ENCODE measurements at regions not wholly inside any gene's neighbourhood (a gene's known extent, or its start where the extent isn't known, plus 50 kb on each side); places are given as distances from the start of the nearest gene placed in this dataset.
A peak's percentile ranks its signal among the peaks of the same experiment; 100 is the strongest.

DNA sequence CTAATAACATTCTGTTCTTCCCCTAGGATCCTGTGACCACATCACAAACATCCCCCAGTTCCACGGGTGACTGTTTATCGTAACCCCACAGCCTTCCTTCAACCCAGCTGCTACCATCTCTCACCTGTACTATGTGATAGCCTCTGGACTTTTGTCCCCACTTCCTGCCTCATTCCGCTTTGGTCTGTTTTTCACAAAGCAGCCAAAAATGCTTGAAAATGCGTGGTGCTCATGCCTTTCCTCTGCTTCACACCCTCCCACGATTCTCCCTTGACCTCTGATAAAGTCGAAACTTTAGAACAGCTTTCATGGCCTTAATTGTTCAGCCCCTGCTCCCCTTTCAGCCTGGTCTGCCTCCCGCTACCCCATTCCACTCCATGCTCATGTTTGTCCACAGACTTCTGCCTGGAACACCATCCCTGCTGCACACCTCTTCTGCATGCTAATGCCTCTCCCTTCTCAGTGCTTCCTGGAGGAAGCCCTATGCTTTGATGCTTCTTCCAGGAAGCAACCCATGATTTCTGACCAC lies 165.6 kb downstream of the PLPP3 start (continued):
- TF ChIP-seq, protein P1, sequence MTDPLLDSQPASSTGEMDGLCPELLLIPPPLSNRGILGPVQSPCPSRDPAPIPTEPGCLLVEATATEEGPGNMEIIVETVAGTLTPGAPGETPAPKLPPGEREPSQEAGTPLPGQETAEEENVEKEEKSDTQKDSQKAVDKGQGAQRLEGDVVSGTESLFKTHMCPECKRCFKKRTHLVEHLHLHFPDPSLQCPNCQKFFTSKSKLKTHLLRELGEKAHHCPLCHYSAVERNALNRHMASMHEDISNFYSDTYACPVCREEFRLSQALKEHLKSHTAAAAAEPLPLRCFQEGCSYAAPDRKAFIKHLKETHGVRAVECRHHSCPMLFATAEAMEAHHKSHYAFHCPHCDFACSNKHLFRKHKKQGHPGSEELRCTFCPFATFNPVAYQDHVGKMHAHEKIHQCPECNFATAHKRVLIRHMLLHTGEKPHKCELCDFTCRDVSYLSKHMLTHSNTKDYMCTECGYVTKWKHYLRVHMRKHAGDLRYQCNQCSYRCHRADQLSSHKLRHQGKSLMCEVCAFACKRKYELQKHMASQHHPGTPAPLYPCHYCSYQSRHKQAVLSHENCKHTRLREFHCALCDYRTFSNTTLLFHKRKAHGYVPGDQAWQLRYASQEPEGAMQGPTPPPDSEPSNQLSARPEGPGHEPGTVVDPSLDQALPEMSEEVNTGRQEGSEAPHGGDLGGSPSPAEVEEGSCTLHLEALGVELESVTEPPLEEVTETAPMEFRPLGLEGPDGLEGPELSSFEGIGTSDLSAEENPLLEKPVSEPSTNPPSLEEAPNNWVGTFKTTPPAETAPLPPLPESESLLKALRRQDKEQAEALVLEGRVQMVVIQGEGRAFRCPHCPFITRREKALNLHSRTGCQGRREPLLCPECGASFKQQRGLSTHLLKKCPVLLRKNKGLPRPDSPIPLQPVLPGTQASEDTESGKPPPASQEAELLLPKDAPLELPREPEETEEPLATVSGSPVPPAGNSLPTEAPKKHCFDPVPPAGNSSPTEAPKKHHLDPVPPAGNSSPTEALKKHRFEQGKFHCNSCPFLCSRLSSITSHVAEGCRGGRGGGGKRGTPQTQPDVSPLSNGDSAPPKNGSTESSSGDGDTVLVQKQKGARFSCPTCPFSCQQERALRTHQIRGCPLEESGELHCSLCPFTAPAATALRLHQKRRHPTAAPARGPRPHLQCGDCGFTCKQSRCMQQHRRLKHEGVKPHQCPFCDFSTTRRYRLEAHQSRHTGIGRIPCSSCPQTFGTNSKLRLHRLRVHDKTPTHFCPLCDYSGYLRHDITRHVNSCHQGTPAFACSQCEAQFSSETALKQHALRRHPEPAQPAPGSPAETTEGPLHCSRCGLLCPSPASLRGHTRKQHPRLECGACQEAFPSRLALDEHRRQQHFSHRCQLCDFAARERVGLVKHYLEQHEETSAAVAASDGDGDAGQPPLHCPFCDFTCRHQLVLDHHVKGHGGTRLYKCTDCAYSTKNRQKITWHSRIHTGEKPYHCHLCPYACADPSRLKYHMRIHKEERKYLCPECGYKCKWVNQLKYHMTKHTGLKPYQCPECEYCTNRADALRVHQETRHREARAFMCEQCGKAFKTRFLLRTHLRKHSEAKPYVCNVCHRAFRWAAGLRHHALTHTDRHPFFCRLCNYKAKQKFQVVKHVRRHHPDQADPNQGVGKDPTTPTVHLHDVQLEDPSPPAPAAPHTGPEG (CRISPR knock-in tag; IDR thresholded peaks at IDR 0.05): no peak
- TF ChIP-seq SRSF9 (IDR thresholded peaks at IDR 0.05; ENCODE audit: borderline replicate concordance, insufficient read depth, low read depth, low read length, poor library complexity, severe bottlenecking) (no peak), SP4 (CRISPR knock-in tag; IDR thresholded peaks at IDR 0.05) (no peak)

DNA sequence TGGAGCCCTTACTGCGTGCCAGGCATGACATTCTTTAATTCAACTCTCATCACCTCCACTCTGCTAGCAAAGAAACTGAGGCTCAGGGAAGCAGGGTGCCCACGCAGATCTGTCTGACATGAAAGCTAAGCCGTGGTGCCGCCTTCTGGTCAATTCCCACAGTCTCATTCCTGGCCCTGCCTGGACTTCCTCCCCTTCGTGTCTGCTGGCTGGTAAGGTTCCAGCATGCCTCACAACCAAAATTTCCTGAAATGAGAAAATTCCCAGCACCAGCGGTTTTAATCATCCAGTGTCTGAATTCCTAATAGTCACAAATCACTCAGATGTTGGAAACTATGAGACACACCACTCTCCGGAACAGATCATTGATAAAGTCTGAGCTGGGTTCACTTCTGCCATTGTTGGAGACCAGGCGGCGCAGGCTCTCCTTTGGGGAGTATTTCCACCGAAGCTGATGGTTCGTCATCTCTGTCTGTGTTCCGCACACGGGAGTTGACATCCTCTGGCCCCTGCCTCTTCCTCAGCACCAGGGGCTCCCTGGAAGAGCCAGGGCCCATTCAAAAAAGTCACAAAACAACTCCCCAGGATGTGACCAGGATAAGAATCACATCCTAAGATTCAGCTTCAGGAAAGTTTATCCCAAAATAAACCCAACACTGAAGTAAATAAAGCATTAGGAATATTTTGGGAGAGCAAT lies 167.7 kb downstream of the PLPP3 start:
- Histone ChIP-seq H3K4me1 (ENCODE audit: insufficient read depth, low read length) (peaks cover 73% of the 10 kb centered on the region), H3K4me2 (ENCODE audit: low read depth, low read length) (no peak overlapping the region), H2AFZ (ENCODE audit: low read length) (no peak overlapping the region), H3K79me2 (ENCODE audit: insufficient read depth, low read length) (no peaks in the 10 kb centered on the region), H3K9ac (ENCODE audit: insufficient read depth, low read depth, low read length) (no peak overlapping the region), H3K27ac (ENCODE audit: extremely low read length, insufficient read depth, low read length) (peak overlapping the region; percentile 34), H3K27me3 (ENCODE audit: control insufficient read depth in 1 of 2, insufficient read depth in 2 of 2, low read length in 2 of 2) (no peaks in the 10 kb centered on the region), H3K36me3 (replicated peaks in 1 of 2; ENCODE audit: control insufficient read depth in 1 of 2, insufficient read depth in 2 of 2, low read length in 2 of 2) (no peaks in the 10 kb centered on the region), H4K20me1 (ENCODE audit: insufficient read depth, low read length) (no peaks in the 10 kb centered on the region), H3K4me3 (replicated peaks in 1 of 3; ENCODE audit: insufficient read depth in 1 of 3, low read depth in 2 of 3, low read length in 3 of 3) (no peak overlapping the region), H3K9me3 (ENCODE audit: low read length) (no peaks in the 10 kb centered on the region)
- ATAC-seq (no peak), DNase-seq (ENCODE audit: low spot score) (no peak), FAIRE-seq (no peak)
- POLR2A ChIA-PET: interaction anchor here (0.8 to 1.8 kb wide), 9 partner anchors 25 to 167 kb away, joined by 3 to 7 read pairs (median 4); partner anchors contain the start of gene PLPP3
- CTCF ChIA-PET (ENCODE audit: low intra/inter-chr PET ratio, low total read pairs): no interaction called here
- intact Hi-C loops (cut with micrococcal nuclease; ENCODE audit: unreplicated experiment): loop anchor here (5.0 kb wide), 2 partner anchors 36 to 174 kb away; no protein-coding TSS in a partner anchor
- in situ Hi-C loops (cut with HindIII; ENCODE audit: extremely low pct_ligation_motif_present, low pct_unique_long_range_greater_than_20kb): loop anchor here (5.0 kb wide), 1 partner anchor 96 kb away; no protein-coding TSS in a partner anchor
- BruUV-seq (replicated peaks): no TSS peak
- 87% methylated on average over 13 of the region's 13 CpGs for WGBS (ENCODE audit: low lambda C conversion rate)
- TF ChIP-seq MED13 (CRISPR knock-in tag; IDR thresholded peaks at IDR 0.05) (no peak), JUND (CRISPR knock-in tag; IDR thresholded peaks at IDR 0.05) (no peak), NCOA5 (CRISPR knock-in tag; IDR thresholded peaks at IDR 0.05) (no peak), IKZF1 (IDR thresholded peaks at IDR 0.05) (no peak), FOXA3 (CRISPR knock-in tag; IDR thresholded peaks at IDR 0.05) (no peak), PRMT3 (CRISPR knock-in tag; IDR thresholded peaks at IDR 0.05; ENCODE audit: borderline replicate concordance, low read depth) (no peak)
- TF ChIP-seq, protein P2, sequence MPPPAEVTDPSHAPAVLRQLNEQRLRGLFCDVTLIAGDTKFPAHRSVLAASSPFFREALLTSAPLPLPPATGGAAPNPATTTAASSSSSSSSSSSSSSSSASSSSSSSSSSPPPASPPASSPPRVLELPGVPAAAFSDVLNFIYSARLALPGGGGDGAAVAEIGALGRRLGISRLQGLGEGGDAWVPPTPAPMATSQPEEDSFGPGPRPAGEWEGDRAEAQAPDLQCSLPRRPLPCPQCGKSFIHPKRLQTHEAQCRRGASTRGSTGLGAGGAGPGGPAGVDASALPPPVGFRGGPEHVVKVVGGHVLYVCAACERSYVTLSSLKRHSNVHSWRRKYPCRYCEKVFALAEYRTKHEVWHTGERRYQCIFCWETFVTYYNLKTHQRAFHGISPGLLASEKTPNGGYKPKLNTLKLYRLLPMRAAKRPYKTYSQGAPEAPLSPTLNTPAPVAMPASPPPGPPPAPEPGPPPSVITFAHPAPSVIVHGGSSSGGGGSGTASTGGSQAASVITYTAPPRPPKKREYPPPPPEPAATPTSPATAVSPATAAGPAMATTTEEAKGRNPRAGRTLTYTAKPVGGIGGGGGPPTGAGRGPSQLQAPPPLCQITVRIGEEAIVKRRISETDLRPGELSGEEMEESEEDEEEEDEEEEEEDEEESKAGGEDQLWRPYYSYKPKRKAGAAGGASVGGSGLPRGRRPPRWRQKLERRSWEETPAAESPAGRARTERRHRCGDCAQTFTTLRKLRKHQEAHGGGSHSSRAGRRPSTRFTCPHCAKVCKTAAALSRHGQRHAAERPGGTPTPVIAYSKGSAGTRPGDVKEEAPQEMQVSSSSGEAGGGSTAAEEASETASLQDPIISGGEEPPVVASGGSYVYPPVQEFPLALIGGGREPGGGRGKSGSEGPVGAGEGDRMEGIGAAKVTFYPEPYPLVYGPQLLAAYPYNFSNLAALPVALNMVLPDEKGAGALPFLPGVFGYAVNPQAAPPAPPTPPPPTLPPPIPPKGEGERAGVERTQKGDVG (CRISPR knock-in tag; IDR thresholded peaks at IDR 0.05; ENCODE audit: borderline replicate concordance): peak; percentile 76; the same call in 1 of the 2 replicates
